Left lung (tissue), 4 donors: ENCODE measurements at regions not wholly inside any gene's neighbourhood (a gene's known extent, or its start where the extent isn't known, plus 50 kb on each side); places are given as distances from the start of the nearest gene placed in this dataset.

Experiments
- ATAC-seq: fragments of 200-7000 bp; cut with Tn5 transposase; one replicate; pipeline ENCODE4 v1.9.1; 2020; ENCODE audit warnings: moderate library complexity
- DNase-seq, 4 donors: peaks; one replicate each; pipeline ENCODE4 v3.0.0-alpha.2; 2013 to 2020
- H3K27ac ChIP-seq, 2 donors: fragments of 200-600 bp; sonication (generic) in 1 of 2; one replicate each; pipeline versions ENCODE4 v1.5.0 to v1.8.0; 2020 to 2021
- H3K27me3 ChIP-seq, 2 donors: fragments of 200-600 bp; sonication (generic) in 1 of 2; one replicate each; pipeline versions ENCODE4 v1.5.0 to v1.8.0; 2020 to 2021
- H3K36me3 ChIP-seq, 2 donors: fragments of 200-600 bp; sonication (generic) in 1 of 2; one replicate each; pipeline versions ENCODE4 v1.5.0 to v1.8.0; 2020 to 2021
- H3K4me1 ChIP-seq, 2 donors: fragments of 200-600 bp; one replicate each; pipeline ENCODE4 v1.8.0; 2021
- H3K4me3 ChIP-seq, 2 donors: fragments of 200-600 bp; sonication (generic) in 1 of 2; one replicate each; pipeline versions ENCODE4 v1.5.0 to v1.8.0; 2020 to 2021; ENCODE audit warnings: mild to moderate bottlenecking in 1 of 2
- H3K9me3 ChIP-seq, 2 donors: fragments of 200-600 bp; sonication (generic) in 1 of 2; one replicate each; pipeline versions ENCODE4 v1.5.0 to v1.8.0; 2020 to 2021
- CTCF ChIP-seq, 2 donors: fragments of 200-600 bp; sonication (generic) in 1 of 2; IDR thresholded peaks; one replicate each; pipeline versions ENCODE4 v1.5.0 to v1.8.0; 2021; ENCODE audit warnings: antibody characterized with exemption in 2 of 2
- intact Hi-C, 2 donors: fragments of 100-400 bp; cut with DNase I; formaldehyde crosslinking; loops; one replicate each; pipeline versions ENCODE4 v1.11.2 to v1.14.2; 2022
- donor health status: DM: no; HTN: yes; CAD: no.
- donor health status: DM: no; HTN: no; CAD: no.

DNA sequence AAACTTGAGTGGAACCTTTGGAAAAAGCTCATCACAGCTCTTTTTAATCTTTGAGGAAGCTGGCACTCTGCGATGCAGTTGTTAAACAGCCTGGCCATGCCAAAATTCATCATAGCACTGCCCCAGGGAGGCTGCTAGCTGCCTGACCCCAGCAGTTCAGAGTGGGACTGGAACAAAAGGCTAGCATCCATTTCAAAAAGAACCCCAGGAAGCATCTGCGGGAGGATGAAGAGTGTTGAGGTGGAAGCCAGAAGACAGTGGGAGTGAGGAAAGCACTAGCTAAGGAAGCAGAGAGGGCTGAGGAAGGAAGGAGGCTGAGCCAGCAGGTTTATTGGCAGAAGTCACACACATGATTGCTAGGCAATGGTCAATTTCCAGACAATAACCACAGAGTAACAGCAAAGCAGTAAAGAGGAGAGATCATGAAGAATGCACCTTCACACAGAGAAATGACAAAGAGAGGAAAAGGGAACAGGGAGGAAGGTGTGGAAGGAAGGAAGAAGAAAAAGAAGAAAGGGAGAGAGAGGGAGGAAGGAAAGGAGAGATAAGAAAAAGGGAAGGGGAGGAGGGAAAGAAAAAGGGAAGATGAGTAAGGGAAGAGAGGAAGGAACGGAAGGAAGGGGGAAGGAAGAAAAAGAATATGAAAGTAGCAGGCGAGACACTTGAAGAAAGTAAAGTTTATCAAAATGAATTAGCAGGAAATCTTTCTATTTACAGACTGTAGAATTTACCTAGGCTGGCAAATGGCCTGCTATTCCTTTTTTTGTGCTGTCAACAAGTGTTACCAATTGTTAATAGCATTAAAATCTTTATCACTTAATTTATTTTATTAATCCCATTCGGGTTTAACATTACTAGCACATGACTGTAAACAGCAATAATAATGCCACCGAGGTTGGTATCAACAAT is 270.0 kb upstream of the PSMD7 start:
- H3K4me3 ChIP-seq = no peak overlapping the region
- intact Hi-C loops = no loop called here
- no peaks in the 10 kb centered on the region for H3K4me1 ChIP-seq
- no peaks in the 10 kb centered on the region for H3K9me3 ChIP-seq
- ATAC-seq = no peak
- no peak for TF ChIP-seq CTCF (IDR thresholded peaks at IDR 0.05)
- no peak for DNase-seq
- H3K36me3 ChIP-seq = no peaks in the 10 kb centered on the region
- no peak overlapping the region for H3K27ac ChIP-seq
- no peaks in the 10 kb centered on the region for H3K27me3 ChIP-seq

DNA sequence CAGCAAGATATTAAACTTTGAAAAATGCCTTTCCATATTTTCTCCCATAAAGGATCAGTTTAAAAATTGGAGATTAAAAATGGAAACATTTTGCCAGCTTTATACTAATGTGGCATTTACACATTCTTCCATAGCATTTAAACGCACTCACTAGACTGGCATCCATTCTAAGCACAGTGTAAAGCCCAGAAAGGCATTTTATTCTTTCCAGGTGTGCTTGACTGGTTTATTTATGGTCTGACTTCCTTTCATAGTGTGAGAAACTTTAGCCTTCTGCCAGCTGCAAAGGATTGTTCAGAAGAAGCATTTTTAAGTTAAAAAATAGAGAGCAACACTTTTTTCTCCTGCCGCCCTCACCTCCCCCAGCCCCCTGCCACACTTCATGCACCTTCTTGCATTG is 271.7 kb upstream of the PSMD7 start:
- Histone ChIP-seq H3K9me3 (no peaks in the 10 kb centered on the region), H3K4me3 (no peak overlapping the region), H3K27ac (no peak overlapping the region), H3K27me3 (no peaks in the 10 kb centered on the region), H3K4me1 (no peaks in the 10 kb centered on the region), H3K36me3 (no peaks in the 10 kb centered on the region)
- no peak for TF ChIP-seq CTCF (IDR thresholded peaks at IDR 0.05)
- ATAC-seq (no peak), DNase-seq (no peak)
- intact Hi-C loops = no loop called here

DNA sequence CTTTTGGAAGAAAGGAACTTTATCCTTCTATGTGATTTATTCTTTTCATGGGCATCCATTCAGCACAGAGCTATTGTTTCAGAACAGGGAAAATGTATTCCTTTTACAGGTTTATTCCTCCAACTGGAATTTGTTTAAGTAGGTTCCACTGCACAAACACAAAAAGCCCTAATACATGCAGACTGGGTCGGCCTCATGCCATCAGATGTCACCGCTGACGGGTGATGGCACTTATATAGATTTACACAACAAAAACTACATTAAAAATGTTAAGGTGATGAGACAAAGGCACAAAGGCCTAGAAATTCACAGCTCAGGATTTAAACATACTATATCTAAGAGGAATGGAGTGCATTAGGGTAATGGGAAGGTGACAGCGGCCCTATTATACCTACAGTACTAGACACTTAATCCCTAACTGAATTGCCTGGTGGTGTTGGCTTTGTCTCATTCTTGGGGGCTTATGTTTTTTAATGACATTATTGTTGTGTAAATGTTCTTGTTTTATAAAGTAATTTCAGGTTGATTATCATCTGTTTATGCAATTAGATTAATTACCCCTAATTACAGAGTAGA is 276.4 kb upstream of the PSMD7 start:
- no peak overlapping the region for H3K27ac ChIP-seq
- intact Hi-C loops = no loop called here

DNA sequence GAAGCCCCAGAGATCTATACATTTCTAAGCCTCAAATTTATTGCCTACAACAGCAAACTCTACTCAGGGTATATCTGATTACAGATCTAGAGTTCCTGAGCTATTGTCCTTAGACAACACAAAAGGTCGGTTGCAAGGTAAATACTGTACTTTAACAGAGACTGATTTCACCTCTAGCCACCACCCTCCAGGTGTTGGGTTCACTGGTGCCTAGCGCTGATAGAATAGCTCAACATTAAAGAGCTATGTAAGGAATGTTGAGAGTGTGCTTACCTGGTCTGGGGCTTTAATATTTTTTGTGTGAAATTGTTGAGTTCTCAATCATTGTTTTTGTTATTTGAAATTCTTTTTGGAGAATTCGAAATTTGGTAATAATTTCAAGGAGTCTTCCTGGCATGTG is 277.0 kb upstream of the PSMD7 start:
- no peak for DNase-seq
- no peaks in the 10 kb centered on the region for H3K36me3 ChIP-seq
- H3K27ac ChIP-seq = no peak overlapping the region
- no peak for TF ChIP-seq CTCF (IDR thresholded peaks at IDR 0.05)
- H3K4me3 ChIP-seq = no peak overlapping the region
- no peaks in the 10 kb centered on the region for H3K27me3 ChIP-seq
- H3K4me1 ChIP-seq = no peaks in the 10 kb centered on the region
- H3K9me3 ChIP-seq = no peaks in the 10 kb centered on the region
- intact Hi-C loops = no loop called here
- peak; percentile 48 for ATAC-seq

More for the DNA sequence above, 276.4 kb upstream of the PSMD7 start:
- Histone ChIP-seq H3K4me3 (no peak overlapping the region), H3K4me1 (no peaks in the 10 kb centered on the region), H3K27me3 (no peaks in the 10 kb centered on the region), H3K9me3 (no peaks in the 10 kb centered on the region), H3K36me3 (no peaks in the 10 kb centered on the region)
- TF ChIP-seq CTCF (IDR thresholded peaks at IDR 0.05) = no peak
- DNase-seq (no peak), ATAC-seq (no peak)

GRCh38 chr16:74015953-74016352 is 280.7 kb upstream of the PSMD7 start:
- no peaks in the 10 kb centered on the region for H3K36me3 ChIP-seq
- ATAC-seq (no peak), DNase-seq (no peak)
- no peaks in the 10 kb centered on the region for H3K27me3 ChIP-seq
- no peaks in the 10 kb centered on the region for H3K4me1 ChIP-seq
- H3K9me3 ChIP-seq = no peaks in the 10 kb centered on the region
- no peak overlapping the region for H3K27ac ChIP-seq
- intact Hi-C loops = no loop called here
- TF ChIP-seq CTCF (IDR thresholded peaks at IDR 0.05) = no peak
- H3K4me3 ChIP-seq = no peak overlapping the region
